HG03342 (cell line): ENCODE measurements at regions not wholly inside any gene's neighbourhood (a gene's known extent, or its start where the extent isn't known, plus 50 kb on each side); places are given as distances from the start of the nearest gene placed in this dataset.
"Not testable (repeated sequence)": the region's sequence is repeated elsewhere in the genome, so short reads cannot be mapped to it uniquely, and the experiment has no call there.

Experiments used
- ATAC-seq: cut with Tn5 transposase; IDR thresholded peaks from one replicate; pipeline ENCODE4 v1.9.1; 2021; ENCODE audit warnings: mild to moderate bottlenecking, moderate library complexity; ENCODE audit not compliant: unreplicated experiment

DNA sequence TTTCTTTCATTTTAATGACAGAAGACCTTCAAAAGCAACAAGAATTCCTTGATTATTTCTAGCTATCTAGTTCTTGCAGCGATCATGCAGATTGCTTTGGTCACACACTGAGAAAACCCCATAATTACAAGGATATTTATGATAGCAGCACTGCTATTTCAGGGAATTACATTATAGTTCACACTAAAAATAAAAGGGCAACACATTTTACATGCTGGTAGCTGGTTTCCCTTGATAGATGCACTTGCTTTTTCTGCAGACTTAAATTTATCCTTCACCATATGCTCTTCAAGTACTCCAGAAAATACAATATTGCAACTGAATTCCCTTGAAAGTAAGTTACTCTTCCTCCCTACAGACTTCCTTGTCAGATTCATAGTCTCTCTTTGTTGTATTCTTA lies 751.1 kb downstream of the CCDC85A start:
- no peak for ATAC-seq

DNA sequence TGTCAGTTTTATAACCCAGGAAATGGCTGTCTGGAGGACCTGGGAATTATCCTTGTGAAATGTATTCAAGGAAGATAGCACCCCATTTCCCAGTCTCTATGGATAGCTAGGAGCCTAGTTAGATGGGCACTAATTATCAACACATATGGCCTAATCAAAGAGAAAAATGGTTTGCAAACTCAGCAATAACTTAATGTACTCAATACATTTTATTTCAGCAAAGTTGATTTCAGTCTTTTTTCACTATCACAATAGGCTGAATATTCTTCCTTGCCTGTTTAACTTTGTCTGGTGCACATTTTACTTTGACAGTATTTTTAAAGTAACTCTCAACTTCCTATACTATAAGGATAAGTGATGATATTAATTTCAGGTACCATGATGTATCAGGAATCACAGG lies 756.3 kb downstream of the CCDC85A start:
- ATAC-seq, result no peak

DNA sequence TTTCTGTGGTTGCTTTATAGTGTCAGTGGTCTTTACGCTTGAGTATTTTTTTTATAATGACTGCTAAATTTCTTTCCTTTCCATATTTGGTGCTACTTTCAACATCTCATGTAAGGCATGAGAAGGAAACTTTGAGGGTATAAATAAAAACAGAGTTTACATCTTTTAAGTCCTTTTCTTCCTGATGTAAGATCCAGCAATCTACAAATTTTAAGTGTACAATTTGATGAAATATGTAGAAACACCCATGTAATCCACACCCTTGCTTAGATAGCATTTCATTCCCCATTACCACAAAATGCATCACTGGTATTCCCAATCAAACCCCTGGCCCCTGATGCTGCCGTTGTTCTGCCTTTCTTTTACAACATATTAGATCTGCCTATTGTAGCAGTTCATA lies 769.1 kb downstream of the CCDC85A start:
- no peak for ATAC-seq

DNA sequence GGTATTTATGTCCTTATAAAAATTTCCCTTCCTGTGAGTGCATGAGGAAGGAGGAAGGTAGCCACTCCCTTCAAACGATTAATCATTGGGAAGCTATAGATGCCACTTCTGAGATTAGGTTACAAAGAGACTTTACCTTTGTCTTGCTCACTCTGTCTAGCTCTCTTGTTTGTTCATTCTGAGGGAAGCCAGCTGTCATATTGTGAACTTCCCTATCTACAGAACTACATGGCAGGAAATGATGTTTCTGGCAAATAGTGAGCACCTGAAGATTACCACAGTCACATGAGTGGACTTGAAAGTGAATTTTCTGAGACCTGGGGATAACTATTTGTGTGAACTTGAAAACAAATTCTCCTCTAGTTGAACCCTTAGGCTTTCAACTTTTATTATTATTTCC lies 776.8 kb downstream of the CCDC85A start:
- ATAC-seq, result no peak

DNA sequence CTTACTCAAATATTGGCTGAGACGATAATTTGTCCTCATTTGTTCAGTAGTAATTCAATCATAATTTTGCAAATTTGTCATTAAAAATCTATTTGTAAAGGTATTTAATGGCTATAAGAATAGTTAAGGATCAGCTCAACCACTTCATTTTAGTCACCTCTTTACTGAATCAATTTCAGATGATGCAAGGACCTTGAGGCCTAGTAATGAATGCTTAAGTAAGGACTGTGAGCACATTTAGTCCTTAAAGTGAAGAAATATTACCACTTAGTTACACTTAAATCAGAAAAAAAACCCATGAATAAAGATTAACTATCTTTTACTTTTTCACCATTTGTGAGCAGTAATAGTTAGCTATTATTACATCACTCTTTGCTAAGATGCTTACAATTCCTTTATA lies 778.9 kb downstream of the CCDC85A start:
- no peak for ATAC-seq

DNA sequence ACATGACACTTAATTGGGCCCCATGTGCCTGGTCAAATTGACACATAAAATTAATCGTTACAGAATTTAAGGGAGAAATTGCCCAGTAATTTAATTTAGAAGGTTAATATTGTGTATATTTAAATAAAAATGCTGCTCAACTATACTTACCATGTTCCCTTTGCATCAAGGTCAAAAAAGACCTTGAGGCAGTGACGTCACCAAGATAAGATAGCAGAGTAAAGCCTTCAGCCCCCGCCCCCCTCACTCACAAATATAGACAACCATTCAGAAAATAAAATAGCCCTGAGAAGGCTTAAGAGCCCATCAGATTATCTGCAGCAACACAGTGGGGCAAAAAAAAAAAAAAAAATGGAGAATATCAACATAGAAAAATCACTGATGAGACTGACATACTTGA lies 785.7 kb downstream of the CCDC85A start:
- ATAC-seq, result no peak

DNA sequence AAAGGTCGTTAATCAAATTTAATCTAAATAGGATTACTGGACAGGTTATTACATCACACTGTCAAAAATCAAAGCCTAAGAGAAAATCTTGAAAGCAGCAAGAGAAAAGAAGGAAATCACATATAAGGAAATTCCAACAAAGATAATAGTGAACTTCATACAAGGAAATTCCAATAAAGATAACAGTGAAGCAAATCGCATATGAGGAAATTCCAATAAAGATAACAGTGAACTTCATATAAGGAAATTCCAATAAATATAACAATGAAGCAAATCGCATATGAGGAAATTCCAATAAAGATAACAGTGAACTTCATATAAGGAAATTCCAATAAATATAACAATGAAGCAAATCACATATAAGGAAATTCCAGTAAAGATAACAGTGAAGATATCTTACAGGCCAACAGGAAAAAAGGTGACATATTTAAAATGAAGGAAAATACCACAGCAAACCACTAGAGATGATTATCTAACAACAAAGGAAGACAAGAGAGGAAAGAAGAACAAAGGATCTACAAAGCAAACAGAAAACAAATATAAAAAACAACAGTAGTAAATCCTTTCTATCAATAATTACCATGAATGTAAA lies 787.7 kb downstream of the CCDC85A start:
- no peak for ATAC-seq

DNA sequence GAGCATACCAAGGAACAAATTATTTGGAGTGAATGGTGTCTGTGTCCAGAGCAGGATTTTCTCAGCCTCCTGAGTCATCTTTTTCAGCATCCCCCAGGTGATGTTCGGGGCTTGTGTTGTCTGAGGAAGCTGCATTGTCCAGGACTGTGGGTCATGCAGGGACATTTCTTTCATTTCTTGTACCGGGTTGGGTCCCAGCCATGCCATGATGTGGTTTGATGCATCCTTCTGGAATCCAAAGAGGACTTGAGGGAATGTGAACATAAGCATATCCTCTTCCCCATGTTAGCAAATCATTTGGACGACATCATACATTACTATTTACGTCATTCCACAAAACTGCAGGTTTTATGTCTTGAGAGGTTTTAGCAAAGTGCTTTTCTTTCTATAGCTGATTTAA lies 797.8 kb downstream of the CCDC85A start:
- no peak for ATAC-seq

DNA sequence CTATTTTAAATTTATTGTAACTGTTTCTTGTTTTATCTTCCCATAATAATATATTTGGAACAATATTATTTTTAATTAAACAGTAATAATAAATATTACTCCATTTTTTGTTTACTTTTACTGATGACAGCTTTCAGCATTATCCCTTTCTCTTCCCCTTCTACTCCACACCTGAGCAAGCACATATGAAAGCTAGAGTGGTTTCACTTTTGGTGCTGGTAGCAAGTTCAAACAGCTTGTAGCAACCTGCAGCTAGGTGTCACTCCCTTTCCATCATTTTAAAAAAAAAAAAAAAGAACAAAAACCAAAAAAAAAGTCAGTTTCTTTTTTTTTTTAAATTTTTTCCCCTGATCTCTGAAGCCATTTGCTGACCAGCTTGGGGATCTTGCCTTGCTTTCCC lies 801.8 kb downstream of the CCDC85A start:
- ATAC-seq, result no peak

DNA sequence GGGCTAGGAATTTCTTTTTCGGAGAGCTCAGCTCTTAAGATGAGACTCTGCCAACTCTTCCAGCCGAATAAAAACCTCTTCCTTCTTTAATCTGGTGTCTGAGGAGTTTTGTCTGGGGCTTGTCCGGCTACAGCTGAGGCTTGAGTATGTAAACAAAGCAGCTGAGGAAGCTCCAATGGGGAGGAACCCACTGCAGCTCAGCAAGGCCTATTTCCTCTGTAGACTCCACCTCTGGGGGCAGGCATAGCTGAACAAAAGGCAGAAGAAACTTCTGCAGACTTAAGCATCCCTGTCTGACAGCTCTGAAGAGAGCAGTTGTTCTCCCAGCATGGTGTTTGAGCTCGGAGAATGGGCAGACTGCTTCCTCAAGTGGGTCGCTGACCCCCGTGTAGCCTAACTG lies 838.7 kb downstream of the CCDC85A start:
- ATAC-seq, result no peak

DNA sequence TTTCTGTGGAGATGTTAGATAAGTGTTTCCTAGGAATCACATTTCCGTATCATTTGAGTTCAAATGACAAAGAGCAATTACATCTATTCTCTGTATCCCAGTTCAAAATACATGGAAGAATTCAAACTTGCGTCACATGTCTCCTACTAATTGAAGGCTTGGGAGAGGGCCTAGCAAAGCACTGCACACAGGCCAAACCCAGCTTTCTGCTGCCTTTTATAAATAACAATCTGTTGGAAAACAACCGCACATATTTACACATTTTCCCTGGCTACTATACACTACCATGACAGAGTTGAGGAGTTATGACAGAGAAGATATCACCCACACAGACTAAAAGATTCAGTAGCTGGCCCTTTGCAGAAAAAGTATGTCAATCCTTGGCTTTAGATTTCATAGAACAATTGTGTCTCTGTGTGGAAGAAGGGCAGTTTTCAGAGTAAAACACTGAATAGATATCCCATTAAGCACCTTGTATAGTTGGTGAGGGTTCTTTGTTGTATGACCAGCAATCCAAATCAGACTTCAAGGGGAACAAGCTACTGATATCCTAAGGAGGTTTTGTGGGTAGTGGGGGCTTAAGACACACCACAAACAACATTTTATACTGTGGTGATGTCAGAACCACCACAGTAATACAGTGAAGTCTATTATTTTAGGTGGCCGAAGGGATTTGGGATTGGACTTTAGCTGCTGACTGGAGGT lies 861.3 kb downstream of the CCDC85A start:
- no peak for ATAC-seq

DNA sequence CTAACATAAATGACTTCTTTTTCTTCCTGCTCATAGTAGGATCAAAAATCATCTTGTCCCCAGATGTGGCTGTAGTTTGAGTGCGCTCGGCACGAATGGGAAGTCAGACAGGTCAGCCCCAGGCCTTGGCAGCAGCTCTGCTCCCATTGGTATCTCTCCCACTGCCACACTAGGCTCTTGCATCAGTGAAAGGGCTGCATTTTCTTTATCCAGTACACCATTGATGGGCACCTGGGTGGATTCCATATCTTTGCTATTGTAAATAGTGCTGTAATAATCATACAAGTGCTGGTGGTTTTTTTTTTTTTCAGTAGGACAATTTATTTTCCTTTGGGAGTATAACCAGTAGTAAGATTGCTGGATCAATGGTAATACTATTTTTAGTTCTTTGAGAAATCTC lies 865.5 kb downstream of the CCDC85A start:
- no peak for ATAC-seq

DNA sequence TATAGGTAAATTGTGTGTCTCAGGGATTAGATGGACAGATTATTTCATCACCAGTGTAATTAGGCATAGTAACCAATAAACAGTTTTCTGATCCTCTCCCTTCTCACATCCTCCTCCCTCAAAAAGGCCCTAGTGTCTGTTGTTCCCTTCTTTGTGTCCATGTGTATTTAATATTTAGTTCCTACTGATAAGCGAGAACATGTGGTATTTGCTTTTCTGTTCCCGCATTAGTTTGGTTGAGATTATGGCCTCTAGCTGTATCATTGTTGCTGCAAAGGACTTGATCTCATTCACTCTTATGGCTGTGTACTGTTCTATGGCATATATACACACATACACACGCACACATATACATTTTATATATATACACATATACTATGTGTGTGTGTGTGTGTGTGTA lies 866.2 kb downstream of the CCDC85A start:
- ATAC-seq, result no peak

DNA sequence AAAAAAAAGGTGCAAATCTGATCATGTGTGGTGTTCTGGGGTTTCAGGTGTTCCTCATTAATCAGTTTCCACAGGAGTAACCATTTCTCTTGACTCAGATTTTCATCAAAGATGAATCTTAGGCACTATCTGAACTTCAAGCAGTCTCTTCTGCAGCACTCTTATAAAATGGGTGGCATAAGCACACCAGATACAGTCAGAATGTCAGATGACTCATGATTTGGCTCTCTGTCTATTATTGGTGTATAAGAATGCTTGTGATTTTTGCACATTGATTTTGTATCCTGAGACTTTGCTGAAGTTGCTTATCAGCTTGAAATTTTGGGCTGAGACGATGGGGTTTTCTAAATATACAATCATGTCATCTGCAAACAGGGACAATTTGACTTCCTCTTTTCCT lies 882.5 kb downstream of the CCDC85A start:
- ATAC-seq, result not testable (repeated sequence)

DNA sequence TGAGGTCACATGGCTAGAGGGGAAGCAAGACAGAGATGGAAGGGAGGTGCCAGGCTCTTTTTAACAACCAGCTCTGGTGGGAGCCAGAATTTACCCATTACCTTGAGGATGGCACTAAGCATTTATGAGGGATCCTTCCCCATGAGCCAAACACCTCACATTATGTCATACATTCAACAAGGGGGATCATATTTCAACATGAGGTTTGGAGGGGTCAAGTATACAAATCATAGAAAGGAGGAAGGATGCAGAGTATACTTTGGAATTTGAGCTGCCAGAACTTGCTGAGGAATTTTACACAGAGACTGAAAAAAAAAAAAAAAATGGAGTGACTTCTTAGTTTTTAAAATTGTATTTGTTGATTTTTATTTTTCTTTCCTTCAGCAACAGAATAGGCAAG lies 891.4 kb downstream of the CCDC85A start:
- no peak for ATAC-seq

DNA sequence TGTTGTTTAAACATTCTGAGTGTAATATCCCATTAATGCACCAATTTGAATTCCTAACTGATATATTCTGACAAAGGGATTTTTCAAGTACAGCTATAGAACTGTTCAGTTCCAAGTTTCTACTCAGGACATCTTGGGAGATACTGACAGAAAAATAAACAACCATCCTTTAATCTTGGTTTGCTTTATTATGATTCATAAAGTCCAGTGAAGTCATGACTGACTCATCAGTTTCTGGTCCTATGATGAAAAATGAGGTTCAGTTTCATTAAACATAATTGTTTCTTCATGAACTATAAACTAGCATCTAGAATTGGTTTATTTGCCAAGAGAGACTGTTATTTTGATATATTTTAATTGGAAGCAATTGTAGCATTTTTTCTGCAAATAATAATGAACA lies 896.2 kb downstream of the CCDC85A start:
- no peak for ATAC-seq

DNA sequence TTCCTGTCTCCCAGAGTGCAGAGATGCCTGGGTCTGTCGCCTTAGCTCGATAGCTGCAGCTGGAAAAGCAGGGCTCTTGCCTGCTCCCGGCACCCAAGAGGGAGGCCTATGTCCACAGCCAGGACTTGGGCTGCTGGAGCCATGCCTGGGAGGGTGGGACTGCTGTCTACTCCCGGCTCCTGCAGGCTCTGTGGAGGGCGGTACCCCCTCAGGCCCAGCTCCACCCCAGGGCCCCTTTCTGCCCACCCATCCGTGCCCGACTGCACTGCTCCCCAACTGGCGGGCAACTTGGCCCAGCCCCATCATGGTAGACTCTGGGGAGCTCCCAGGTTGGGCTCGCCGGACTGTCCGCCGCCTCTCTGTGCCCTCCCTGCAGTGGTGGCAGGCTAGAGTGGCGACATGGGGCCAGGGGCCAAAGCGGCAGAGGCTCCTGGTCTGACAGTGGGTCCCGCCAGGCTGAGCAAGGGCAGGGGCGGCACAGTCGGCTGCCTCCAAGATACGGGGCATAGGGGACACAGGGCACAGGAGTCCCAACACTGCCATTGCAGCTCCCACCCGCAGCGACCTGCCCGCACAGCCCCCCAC lies 901.0 kb downstream of the CCDC85A start:
- no peak for ATAC-seq

DNA sequence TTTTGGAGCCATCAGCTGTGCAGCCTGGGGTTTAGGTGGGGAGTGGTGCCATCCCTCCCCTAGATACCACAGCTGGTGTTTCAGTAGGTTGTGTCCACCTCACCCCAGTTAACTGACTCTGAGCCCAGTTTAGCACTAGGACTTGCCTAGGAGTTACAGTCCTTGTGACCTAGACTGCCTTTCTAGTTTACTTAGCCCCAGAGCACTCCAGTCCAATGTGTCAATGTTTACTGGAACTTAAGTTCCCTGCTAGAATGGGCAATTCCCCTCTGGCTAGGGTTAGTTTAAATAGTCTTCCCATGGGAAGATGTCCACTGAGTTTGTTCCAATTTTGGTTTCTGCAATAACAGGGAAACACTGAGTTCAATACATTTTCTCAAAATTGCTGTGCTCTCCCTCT lies 909.2 kb downstream of the CCDC85A start:
- no peak for ATAC-seq

DNA sequence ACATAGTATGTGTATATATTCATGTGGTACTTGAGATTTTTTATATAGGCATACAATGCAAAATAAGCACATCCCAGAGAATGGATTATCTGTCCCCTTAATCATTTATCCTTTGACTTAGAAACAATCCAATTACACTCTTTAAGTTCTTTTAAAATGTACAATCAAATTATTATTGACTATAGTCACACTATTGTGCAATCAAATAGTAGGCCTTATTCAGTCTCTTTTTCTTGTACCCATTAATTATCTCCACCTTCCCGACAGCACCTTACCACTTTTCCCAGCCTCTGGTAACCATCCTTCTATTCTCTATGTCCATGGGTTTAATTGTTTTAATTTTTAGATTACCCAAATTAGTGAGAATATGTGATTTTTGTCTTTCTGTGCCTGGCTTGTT lies 914.1 kb downstream of the CCDC85A start:
- no peak for ATAC-seq

DNA sequence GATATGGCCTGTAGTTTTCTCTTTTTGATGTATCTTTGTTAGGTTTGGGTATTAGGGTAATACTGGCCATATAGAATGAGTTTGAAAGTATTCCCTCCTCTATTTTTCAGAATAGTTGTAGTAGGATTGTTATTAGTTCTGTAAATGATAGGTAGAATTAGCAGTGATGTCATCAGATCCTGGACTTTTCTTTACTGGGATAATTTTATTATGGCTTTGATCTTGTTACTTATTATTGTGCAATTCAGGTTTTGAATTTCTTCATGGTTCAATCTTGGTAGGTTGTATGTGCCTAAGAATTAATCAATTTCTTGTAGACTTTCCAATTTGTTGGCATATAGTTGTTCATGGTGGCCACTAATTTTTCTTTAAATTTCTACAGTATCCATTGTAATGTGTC lies 916.6 kb downstream of the CCDC85A start:
- no peak for ATAC-seq

DNA sequence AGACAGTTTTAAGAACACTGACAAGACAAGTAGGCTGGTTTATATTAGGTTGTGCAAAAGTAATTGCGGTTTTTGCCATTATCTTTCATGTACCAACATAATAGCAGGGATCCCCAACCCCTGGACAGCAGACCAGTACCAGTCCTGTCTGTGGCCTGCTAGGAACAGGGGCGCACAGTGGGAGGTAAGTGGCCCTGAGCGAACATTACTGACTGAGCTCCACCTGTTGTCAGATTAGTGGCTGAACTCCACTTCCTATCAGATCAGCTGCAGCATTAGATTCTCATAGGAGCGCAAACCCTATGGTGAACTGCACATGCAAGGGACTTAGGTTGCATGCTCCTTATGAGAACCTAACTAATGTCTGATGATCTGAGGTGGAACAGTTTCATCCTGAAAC lies 921.9 kb downstream of the CCDC85A start:
- ATAC-seq, result no peak

DNA sequence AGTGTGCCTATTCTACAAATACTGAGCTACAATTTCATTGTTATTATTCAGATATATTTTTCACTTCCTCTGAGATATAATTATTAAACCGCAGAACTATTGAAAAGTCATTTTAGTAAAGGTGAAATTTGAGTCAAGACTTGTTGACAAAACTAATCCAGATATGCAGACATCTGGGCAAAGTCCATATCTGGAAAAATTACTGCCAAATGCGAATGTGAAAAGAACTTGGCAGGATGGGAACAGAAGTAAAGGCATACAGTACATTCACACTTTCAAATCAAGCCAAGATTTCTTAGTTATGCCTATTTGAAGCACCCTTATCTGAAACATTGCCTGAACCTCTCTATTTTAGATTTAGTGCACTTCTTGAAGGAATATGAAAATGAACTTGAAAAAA lies 923.6 kb downstream of the CCDC85A start:
- ATAC-seq, result no peak

DNA sequence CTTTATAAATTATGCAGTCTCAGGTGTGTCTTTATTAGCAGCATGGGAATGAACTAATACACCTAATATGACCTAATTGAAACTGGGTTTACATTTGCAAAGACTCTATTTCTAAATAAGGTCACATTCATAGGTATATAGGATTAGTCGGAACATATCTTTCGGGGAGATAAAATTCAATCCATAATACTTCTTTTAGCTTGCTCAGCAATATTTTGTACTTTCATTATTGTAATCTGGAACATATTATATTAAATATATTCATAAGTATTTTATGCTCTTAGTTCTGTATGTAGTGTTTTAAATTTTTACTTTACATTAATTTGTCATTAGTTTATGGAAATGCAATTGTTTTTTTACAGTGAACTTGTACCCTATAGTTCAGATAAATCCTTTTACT lies 927.7 kb downstream of the CCDC85A start:
- no peak for ATAC-seq
